Osteoblast (primary cell): ENCODE measurements at regions not wholly inside any gene's neighbourhood (a gene's known extent, or its start where the extent isn't known, plus 50 kb on each side); places are given as distances from the start of the nearest gene placed in this dataset.

Experiments
- DNase-seq: peaks from one replicate; pipeline ENCODE4 v3.0.0; 2011; ENCODE audit warnings: low spot score, mixed read lengths; ENCODE audit not compliant: insufficient read length; ENCODE audit errors: missing footprints
- H2AFZ ChIP-seq: 2 replicates; pipeline ENCODE4 v1.6.0; 2011; ENCODE audit warnings: mild to moderate bottlenecking, low read length
- H3K27ac ChIP-seq: 2 replicates; pipeline ENCODE4 v1.5.1; 2011; ENCODE audit warnings: mild to moderate bottlenecking, low read depth, low read length, moderate library complexity
- H3K27me3 ChIP-seq: 2 replicates; pipeline ENCODE4 v1.6.0; 2012; ENCODE audit warnings: mild to moderate bottlenecking, control low read depth, inconsistent platforms, low read length, moderate library complexity; ENCODE audit not compliant: insufficient read depth
- H3K36me3 ChIP-seq: 2 replicates; pipeline ENCODE4 v1.5.1; 2011; ENCODE audit warnings: mild to moderate bottlenecking, low read length, control low read depth, moderate library complexity; ENCODE audit not compliant: insufficient read depth
- H3K4me1 ChIP-seq: 2 replicates; pipeline ENCODE4 v1.5.1; 2011; ENCODE audit warnings: mild to moderate bottlenecking, low read length, control low read depth, moderate library complexity; ENCODE audit not compliant: insufficient read depth
- H3K4me2 ChIP-seq: 2 replicates; pipeline ENCODE4 v1.6.0; 2011; ENCODE audit warnings: mild to moderate bottlenecking, low read length; ENCODE audit not compliant: insufficient read depth
- H3K4me3 ChIP-seq: fragments of 200-600 bp; sonication (generic); 3 replicates; pipeline ENCODE4 v1.5.1; 2012; ENCODE audit warnings: mild to moderate bottlenecking, low read length, inconsistent platforms; ENCODE audit not compliant: insufficient read depth
- H3K79me2 ChIP-seq: 2 replicates; pipeline ENCODE4 v1.6.0; 2012; ENCODE audit warnings: mild to moderate bottlenecking, low read length, control low read depth, inconsistent platforms; ENCODE audit not compliant: insufficient read depth
- H3K9me3 ChIP-seq: 2 replicates; pipeline ENCODE4 v1.5.1; 2011; ENCODE audit warnings: low read depth, low read length, control low read depth
- H4K20me1 ChIP-seq: 2 replicates; pipeline ENCODE4 v1.6.0; 2012; ENCODE audit warnings: mild to moderate bottlenecking, low read length, control low read depth; ENCODE audit not compliant: insufficient read depth
- CTCF ChIP-seq: IDR thresholded peaks from 2 replicates; pipeline ENCODE4 v1.5.1; 2011; ENCODE audit warnings: mild to moderate bottlenecking, low read depth, low read length, moderate library complexity; ENCODE audit errors: extremely low read depth

DNA sequence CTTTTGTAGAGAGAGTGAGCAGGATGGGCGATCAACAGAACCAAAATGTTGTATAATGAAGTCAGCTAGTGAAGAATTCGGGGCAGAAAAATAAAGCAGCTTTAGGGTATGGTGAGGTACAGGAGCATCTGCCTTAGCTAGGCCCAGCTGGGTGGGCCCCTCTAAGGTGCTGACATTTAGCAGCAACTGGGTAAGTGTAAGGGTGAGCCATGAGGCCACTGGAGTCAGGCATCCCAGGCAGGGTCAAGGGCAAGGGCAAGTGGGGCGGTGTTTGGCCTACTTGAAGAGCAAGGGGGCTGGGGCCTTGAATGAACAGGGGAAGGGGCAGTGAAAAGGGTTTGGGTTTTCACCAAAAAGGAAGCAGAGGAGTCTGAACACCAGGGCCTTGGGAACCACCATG is 583.6 kb downstream of the BCL11B start:
- DNase-seq, result no peak
- Histone ChIP-seq H3K9me3 (no peaks in the 10 kb centered on the region), H3K27ac (no peak overlapping the region), H3K4me1 (no peaks in the 10 kb centered on the region), H3K36me3 (no peaks in the 10 kb centered on the region), H3K79me2 (no peaks in the 10 kb centered on the region), H3K4me3 (no peak overlapping the region), H2AFZ (no peak overlapping the region), H3K27me3 (no peaks in the 10 kb centered on the region), H3K4me2 (no peak overlapping the region), H4K20me1 (no peaks in the 10 kb centered on the region)
- no peak for TF ChIP-seq CTCF

DNA sequence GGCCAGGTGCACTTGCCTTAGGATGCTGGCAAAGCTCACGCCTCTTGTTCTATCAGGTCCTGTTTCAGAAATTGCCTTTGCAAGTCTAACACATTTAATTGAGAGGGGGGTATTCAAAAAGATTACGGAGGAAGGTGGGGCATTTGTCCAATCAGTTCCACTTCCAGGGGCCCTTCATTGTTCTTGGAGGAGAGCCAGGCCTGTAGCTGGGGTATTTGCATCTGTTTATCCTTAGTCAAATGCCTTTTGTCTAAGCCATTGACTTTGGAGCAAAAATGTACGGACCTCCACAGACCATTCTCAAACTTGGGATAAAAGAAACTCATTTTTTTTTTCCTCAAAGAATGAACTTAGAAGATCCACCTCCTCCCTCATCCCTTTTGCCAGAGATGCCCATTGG is 582.0 kb downstream of the BCL11B start:
- TF ChIP-seq CTCF, result no peak
- no peak overlapping the region for H3K27ac ChIP-seq
- no peaks in the 10 kb centered on the region for H3K79me2 ChIP-seq
- no peak overlapping the region for H3K4me3 ChIP-seq
- H3K9me3 ChIP-seq, result no peaks in the 10 kb centered on the region
- H3K4me1 ChIP-seq, result no peaks in the 10 kb centered on the region
- H3K4me2 ChIP-seq, result no peak overlapping the region
- no peak for DNase-seq
- no peak overlapping the region for H2AFZ ChIP-seq
- H4K20me1 ChIP-seq, result no peaks in the 10 kb centered on the region
- no peaks in the 10 kb centered on the region for H3K27me3 ChIP-seq
- H3K36me3 ChIP-seq, result no peaks in the 10 kb centered on the region

DNA sequence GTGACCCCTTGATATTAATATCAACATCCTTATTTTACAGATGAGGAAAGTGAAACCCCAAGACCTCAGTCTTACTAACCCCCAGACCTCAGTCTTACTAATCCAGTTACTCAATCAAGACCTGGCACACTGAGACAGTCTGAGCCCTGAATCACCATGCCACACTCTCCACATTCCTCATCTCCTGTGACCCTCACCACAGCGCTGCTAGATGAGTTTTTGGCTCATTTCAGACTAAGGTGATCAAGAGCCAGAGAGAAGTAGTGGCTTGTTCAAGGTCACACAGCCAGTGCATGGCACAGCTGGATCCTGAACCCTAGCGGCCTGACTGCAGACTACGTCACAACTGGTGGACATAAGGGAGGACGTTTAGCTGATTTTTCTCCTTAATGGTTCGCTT is 579.2 kb downstream of the BCL11B start:
- Histone ChIP-seq H4K20me1 (no peaks in the 10 kb centered on the region), H3K9me3 (no peaks in the 10 kb centered on the region), H2AFZ (no peak overlapping the region), H3K4me2 (no peak overlapping the region), H3K4me1 (no peaks in the 10 kb centered on the region), H3K27me3 (no peaks in the 10 kb centered on the region), H3K79me2 (no peaks in the 10 kb centered on the region), H3K36me3 (no peaks in the 10 kb centered on the region), H3K4me3 (no peak overlapping the region), H3K27ac (no peak overlapping the region)
- no peak for TF ChIP-seq CTCF
- no peak for DNase-seq

- no peak overlapping the region for H3K4me2 ChIP-seq
- H3K27ac ChIP-seq, result no peak overlapping the region
- no peaks in the 10 kb centered on the region for H3K36me3 ChIP-seq
- no peaks in the 10 kb centered on the region for H3K79me2 ChIP-seq
- no peak for TF ChIP-seq CTCF
- no peak for DNase-seq
- no peaks in the 10 kb centered on the region for H3K9me3 ChIP-seq
- H3K27me3 ChIP-seq, result no peaks in the 10 kb centered on the region
- no peaks in the 10 kb centered on the region for H4K20me1 ChIP-seq
- no peak overlapping the region for H2AFZ ChIP-seq
- H3K4me1 ChIP-seq, result no peaks in the 10 kb centered on the region
- H3K4me3 ChIP-seq, result no peak overlapping the region
These were observed 577.5 kb downstream of the BCL11B start for GRCh38 chr14:98694541-98694940.
